GM12873 (cell line): ENCODE measurements at regions not wholly inside any gene's neighbourhood (a gene's known extent, or its start where the extent isn't known, plus 50 kb on each side); places are given as distances from the start of the nearest gene placed in this dataset.
A peak's percentile ranks its signal among the peaks of the same experiment; 100 is the strongest.

Source experiments
- CTCF ChIP-seq: IDR thresholded peaks from 2 replicates; pipeline ENCODE4 v1.5.1; 2012; ENCODE audit warnings: low read depth, mild to moderate bottlenecking, moderate library complexity, low read length, control low read depth; ENCODE audit not compliant: insufficient read depth; ENCODE audit errors: missing control alignments

DNA sequence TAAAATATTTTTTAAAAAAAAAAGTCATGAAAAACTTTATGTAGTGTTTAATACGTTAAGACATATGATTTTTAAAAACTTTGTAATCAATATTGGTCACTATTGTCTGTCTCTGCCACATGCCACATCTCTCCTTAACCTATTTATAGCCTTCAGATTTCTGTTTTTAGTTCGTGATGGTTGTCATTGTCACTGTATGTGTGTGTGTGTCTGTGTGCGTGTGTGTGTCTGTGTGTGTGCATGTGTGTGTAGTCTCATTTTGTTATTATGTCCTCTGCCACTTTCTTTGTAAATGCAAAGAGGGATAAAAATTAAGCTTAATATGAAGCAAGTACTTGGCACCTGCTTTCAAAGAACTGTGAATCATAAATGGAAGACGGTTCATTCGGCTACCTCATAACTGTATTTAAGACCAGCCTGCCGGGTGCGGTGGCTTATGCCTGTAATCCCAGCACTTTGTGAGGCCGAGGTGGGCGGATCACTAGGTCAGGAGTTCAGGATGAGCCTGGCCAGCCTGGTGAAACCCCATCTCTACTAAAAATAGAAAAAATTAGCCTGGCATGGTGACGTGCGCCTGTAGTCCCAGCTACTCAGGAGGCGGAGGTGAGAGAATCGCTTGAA lies 354.0 kb downstream of the ARL4A start:
- no peak for TF ChIP-seq CTCF

GRCh38 chr7:13042605-13043236 lies 355.3 kb downstream of the ARL4A start:
- no peak for TF ChIP-seq CTCF

GRCh38 chr7:13044309-13044708 lies 356.9 kb downstream of the ARL4A start:
- TF ChIP-seq CTCF, result no peak

DNA sequence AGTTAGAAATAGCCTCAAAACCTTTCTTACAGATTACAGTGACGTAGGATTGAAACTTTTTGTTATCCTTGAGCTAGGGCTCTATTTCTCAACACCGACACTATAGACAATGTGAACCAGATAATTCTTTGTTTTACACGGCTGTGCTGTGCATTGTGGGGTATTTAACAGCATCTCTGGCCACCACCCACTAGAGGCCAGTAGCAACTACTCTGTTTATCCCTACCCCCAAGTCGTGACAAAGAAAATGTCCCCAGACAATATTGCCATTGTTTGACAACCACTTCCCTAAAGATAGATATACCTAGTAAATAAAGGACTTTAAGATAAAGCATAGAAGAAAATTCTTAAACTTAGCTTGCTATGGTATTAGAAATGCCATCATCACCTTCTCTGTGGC lies 359.6 kb downstream of the ARL4A start:
- peak; percentile 27 for TF ChIP-seq CTCF

DNA sequence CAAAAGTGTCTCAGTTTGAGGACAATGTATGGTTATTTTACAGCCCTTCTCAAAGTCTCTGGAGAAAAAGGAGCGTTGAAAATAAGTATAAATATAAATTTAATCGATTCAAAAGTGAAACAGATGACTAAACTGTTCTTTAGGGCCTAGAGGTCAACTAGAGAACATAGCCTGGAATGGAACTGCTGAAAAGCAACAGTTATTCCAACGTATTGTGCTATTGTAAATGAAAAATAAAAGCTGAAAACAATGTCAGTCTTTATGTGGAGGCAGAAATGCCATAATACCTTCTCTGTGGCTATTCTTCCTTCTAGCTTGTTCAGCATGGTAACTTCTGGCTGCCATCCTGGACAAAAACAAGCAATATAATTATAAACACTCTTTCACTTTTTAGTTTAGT lies 362.5 kb downstream of the ARL4A start:
- TF ChIP-seq CTCF, result no peak

DNA sequence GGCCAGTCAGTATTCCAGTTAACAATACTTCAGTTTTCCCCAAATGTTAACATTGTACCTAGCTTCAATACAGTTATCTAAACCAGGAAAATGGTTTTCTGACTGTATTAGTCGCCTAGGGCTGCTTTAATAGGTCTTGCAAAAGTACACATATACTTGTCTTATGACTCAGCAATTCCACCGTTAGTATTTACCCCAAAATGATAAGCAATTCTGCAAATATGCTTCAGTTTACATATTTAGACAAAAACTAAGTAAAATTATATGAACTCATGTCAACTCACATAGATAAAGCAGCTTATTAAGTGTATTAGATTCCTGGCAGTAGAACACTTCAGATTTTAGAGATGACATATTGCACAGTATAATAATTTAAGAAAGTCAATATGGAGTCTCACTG lies 363.3 kb downstream of the ARL4A start:
- no peak for TF ChIP-seq CTCF

DNA sequence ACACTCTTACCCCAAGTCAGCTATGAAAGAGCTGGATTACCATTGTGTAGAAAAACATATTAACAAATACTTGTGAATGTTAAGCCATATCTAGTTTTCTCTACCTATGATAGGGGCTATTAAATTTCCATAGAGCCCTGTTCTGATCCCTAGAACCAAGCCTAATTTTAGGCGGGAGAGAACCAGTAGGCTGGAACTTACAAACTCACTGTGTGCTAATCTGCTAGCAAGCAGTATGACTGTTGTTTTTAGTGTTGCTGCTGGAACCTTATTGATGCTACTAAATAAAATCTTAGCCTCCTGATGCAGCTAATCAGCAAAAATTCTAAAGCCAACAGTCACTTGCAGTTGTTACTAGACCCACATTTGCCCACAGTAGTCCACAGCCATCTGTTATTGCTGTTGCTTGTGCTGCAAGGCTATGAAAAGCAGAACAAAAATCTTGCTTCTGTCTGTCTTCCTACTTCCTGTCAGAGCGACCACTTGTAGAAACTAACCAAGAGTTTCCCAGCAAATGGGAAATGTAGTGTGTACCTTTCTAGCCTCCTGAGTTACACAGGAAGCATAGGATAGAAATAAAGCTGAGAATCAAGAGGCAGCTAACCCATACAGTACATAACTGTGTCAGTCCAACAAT lies 368.4 kb downstream of the ARL4A start:
- TF ChIP-seq CTCF, result no peak
